ENCODE measurements at regions not wholly inside any gene's neighbourhood (a gene's known extent, or its start where the extent isn't known, plus 50 kb on each side); places are given as distances from the start of the nearest gene placed in this dataset.
"Not testable (repeated sequence)": the region's sequence is repeated elsewhere in the genome, so short reads cannot be mapped to it uniquely, and the experiment has no call there.

GRCh38 chr5:135279328-135279727 lies 119.7 kb downstream of the MACROH2A1 start:
- no peak for DNase-seq

- DNase-seq, result no peak
These were observed 122.9 kb downstream of the MACROH2A1 start for GRCh38 chr5:135276151-135276550.

GRCh38 chr5:135273212-135273611 lies 125.8 kb downstream of the MACROH2A1 start:
- no peak for DNase-seq

- no peak for DNase-seq
These were observed 126.7 kb downstream of the MACROH2A1 start for GRCh38 chr5:135272311-135272805.

- no peak for DNase-seq
These were observed 127.3 kb downstream of the MACROH2A1 start for GRCh38 chr5:135271533-135272310.

GRCh38 chr5:135269931-135270421 lies 129.1 kb downstream of the MACROH2A1 start:
- no peak for DNase-seq

- no peak for DNase-seq
These were observed 129.8 kb downstream of the MACROH2A1 start for GRCh38 chr5:135269199-135269598.

- DNase-seq, result no peak
These were observed 132.1 kb downstream of the MACROH2A1 start for GRCh38 chr5:135266975-135267374.

- no peak for DNase-seq
These were observed 132.8 kb downstream of the MACROH2A1 start for GRCh38 chr5:135266303-135266635.

- no peak for DNase-seq
These were observed 133.3 kb downstream of the MACROH2A1 start for GRCh38 chr5:135265497-135266302.

- no peak for DNase-seq
These were observed 134.3 kb downstream of the MACROH2A1 start for GRCh38 chr5:135264451-135265440.

- no peak for DNase-seq
These were observed 135.9 kb downstream of the MACROH2A1 start for GRCh38 chr5:135263022-135263668.

- no peak for DNase-seq
These were observed 136.7 kb downstream of the MACROH2A1 start for GRCh38 chr5:135262364-135262763.

GRCh38 chr5:135260108-135260507 lies 138.9 kb downstream of the MACROH2A1 start:
- DNase-seq, result not testable (repeated sequence)

GRCh38 chr5:135255461-135256178 lies 143.4 kb downstream of the MACROH2A1 start:
- no peak for DNase-seq

GRCh38 chr5:135254183-135254582 lies 144.8 kb downstream of the MACROH2A1 start:
- DNase-seq, result no peak

- DNase-seq, result no peak
These were observed 145.3 kb downstream of the MACROH2A1 start for GRCh38 chr5:135253601-135254178.

- no peak for DNase-seq
These were observed 147.9 kb downstream of the MACROH2A1 start for GRCh38 chr5:135251093-135251492.

- no peak for DNase-seq
These were observed 148.4 kb downstream of the MACROH2A1 start for GRCh38 chr5:135250671-135251070.

GRCh38 chr5:135249658-135250057 lies 149.4 kb downstream of the MACROH2A1 start:
- no peak for DNase-seq

GRCh38 chr5:135248801-135249231 lies 150.2 kb downstream of the MACROH2A1 start:
- DNase-seq, result no peak

Measured in CD4-positive, alpha-beta T cell treated with Interleukin-15 for 1 hour (primary cell).